K562 (cell line): ENCODE measurements at regions not wholly inside any gene's neighbourhood (a gene's known extent, or its start where the extent isn't known, plus 50 kb on each side); places are given as distances from the start of the nearest gene placed in this dataset.

ENCODE experiments used
- GATAD2A ChIP-seq: fragments of 450-650 bp; IDR thresholded peaks from 2 replicates; pipeline ENCODE4 v1.6.1; 2017
- JUND ChIP-seq, 2 experiments: IDR thresholded peaks; 2 replicates in 1 of 2; 3 replicates in 1 of 2; pipeline ENCODE4 v1.6.1; 2011; ENCODE audit warnings: borderline replicate concordance in 2 of 2, low read depth in 2 of 2, low read length in 2 of 2, improper control_type of control experiment in 1 of 2, missing biosample characterization in 1 of 2, missing genetic modification characterization in 1 of 2, missing genetic modification reagents in 1 of 2
- MAFK ChIP-seq: IDR thresholded peaks from 2 replicates; pipeline ENCODE4 v1.6.1; 2011; ENCODE audit warnings: low read length, improper control_type of control experiment
- NRF1 ChIP-seq, 2 experiments: fragments of 450-650 bp; IDR thresholded peaks in 1 of 2; conservative IDR thresholded peaks in 1 of 2; 2 replicates each; pipeline ENCODE4 v1.6.1; 2014; ENCODE audit warnings: mild to moderate bottlenecking in 2 of 2
- ZNF785 ChIP-seq: fragments of 250-450 bp; sonication (Bioruptor Pico); IDR thresholded peaks from 2 replicates; pipeline ENCODE4 v1.4.0; 2020; ENCODE audit warnings: mild to moderate bottlenecking
- TF ChIP-seq, protein P1 (sequence below): fragments of 450-650 bp; IDR thresholded peaks from 2 replicates; pipeline ENCODE4 v1.6.1; 2016
- TF ChIP-seq, protein P2 (sequence below): fragments of 450-650 bp; IDR thresholded peaks from 2 replicates; pipeline ENCODE4 v1.6.1; 2017; ENCODE audit warnings: mild to moderate bottlenecking, moderate library complexity

DNA sequence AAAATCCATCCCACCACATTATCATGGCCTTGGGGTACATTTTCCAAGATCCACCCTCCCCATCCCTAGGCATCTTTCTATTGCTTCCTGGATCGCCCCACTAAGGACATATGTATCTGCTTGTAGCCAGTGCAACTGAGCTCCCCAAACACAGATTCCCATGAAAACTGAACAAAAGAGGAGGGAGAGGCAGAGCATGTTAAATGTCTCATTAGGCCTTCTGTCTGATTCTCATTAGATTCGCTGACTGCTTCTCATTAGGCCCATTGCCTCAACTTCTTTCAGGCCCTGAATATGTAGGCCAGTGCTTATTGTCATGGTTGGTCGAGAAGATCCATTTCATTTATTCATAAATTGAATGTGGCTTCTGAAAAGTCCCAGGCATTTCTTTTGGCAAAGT, 698.9 kb downstream of the INHBA start:
- no peak for TF ChIP-seq NRF1 (conservative IDR thresholded peaks at IDR 0.05 in 1 of 2, IDR thresholded peaks at IDR 0.05 in 1 of 2)
- TF ChIP-seq, protein P1, sequence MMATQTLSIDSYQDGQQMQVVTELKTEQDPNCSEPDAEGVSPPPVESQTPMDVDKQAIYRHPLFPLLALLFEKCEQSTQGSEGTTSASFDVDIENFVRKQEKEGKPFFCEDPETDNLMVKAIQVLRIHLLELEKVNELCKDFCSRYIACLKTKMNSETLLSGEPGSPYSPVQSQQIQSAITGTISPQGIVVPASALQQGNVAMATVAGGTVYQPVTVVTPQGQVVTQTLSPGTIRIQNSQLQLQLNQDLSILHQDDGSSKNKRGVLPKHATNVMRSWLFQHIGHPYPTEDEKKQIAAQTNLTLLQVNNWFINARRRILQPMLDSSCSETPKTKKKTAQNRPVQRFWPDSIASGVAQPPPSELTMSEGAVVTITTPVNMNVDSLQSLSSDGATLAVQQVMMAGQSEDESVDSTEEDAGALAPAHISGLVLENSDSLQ = no peak
- TF ChIP-seq, protein P2, sequence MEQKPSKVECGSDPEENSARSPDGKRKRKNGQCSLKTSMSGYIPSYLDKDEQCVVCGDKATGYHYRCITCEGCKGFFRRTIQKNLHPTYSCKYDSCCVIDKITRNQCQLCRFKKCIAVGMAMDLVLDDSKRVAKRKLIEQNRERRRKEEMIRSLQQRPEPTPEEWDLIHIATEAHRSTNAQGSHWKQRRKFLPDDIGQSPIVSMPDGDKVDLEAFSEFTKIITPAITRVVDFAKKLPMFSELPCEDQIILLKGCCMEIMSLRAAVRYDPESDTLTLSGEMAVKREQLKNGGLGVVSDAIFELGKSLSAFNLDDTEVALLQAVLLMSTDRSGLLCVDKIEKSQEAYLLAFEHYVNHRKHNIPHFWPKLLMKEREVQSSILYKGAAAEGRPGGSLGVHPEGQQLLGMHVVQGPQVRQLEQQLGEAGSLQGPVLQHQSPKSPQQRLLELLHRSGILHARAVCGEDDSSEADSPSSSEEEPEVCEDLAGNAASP = no peak
- TF ChIP-seq JUND (IDR thresholded peaks at IDR 0.05; ENCODE audit: borderline replicate concordance, low read depth, low read length) = no peak
- TF ChIP-seq JUND (tag; IDR thresholded peaks at IDR 0.05; ENCODE audit: borderline replicate concordance, low read depth, low read length) = no peak
- TF ChIP-seq GATAD2A = no peak
- TF ChIP-seq ZNF785 (CRISPR knock-in tag) = no peak
- no peak for TF ChIP-seq MAFK
